ENCODE measurements at regions not wholly inside any gene's neighbourhood (a gene's known extent, or its start where the extent isn't known, plus 50 kb on each side); places are given as distances from the start of the nearest gene placed in this dataset.

- no peak for TF ChIP-seq ZNF441 (CRISPR knock-in tag; IDR thresholded peaks at IDR 0.05; ENCODE audit: borderline replicate concordance)
- no peak for TF ChIP-seq ZNF10 (CRISPR knock-in tag; IDR thresholded peaks at IDR 0.05; ENCODE audit: borderline replicate concordance, low read depth)
These were observed 355.2 kb downstream of the PBX1 start (continued) for GRCh38 chr1:164914208-164914607.

GRCh38 chr1:164912290-164912689 lies 353.3 kb downstream of the PBX1 start:
- intact Hi-C loops (cut with micrococcal nuclease; ENCODE audit: unreplicated experiment) (no loop called here), in situ Hi-C loops (cut with HindIII; ENCODE audit: extremely low pct_ligation_motif_present, low pct_unique_long_range_greater_than_20kb) (no loop called here)
- TF ChIP-seq HOXD1 (CRISPR knock-in tag; IDR thresholded peaks at IDR 0.05): no peak
- H3K4me1 ChIP-seq (ENCODE audit: insufficient read depth, low read length): no peaks in the 10 kb centered on the region
- ATAC-seq (no peak), FAIRE-seq (no peak), DNase-seq (ENCODE audit: low spot score) (no peak)
- H3K27ac ChIP-seq (ENCODE audit: extremely low read length, insufficient read depth, low read length): no peak overlapping the region
- ChIA-PET POLR2A (no interaction called here), CTCF (ENCODE audit: low intra/inter-chr PET ratio, low total read pairs) (no interaction called here)
- 89% methylated on average over 3 of the region's 8 CpGs for WGBS (ENCODE audit: low lambda C conversion rate)
- no peaks in the 10 kb centered on the region for H3K27me3 ChIP-seq (ENCODE audit: control insufficient read depth in 1 of 2, insufficient read depth in 2 of 2, low read length in 2 of 2)
- H3K79me2 ChIP-seq (ENCODE audit: insufficient read depth, low read length): no peaks in the 10 kb centered on the region
- H2AFZ ChIP-seq (ENCODE audit: low read length): no peak overlapping the region
- no peaks in the 10 kb centered on the region for H3K9me3 ChIP-seq (ENCODE audit: low read length)
- H3K4me3 ChIP-seq (replicated peaks in 1 of 3; ENCODE audit: insufficient read depth in 1 of 3, low read depth in 2 of 3, low read length in 3 of 3): no peak overlapping the region
- no peaks in the 10 kb centered on the region for H4K20me1 ChIP-seq (ENCODE audit: insufficient read depth, low read length)
- no peaks in the 10 kb centered on the region for H3K36me3 ChIP-seq (replicated peaks in 1 of 2; ENCODE audit: control insufficient read depth in 1 of 2, insufficient read depth in 2 of 2, low read length in 2 of 2)
- no TSS peak for BruUV-seq (replicated peaks)
- H3K4me2 ChIP-seq (ENCODE audit: low read depth, low read length): no peak overlapping the region
- H3K9ac ChIP-seq (ENCODE audit: insufficient read depth, low read depth, low read length): no peak overlapping the region

- Histone ChIP-seq H3K36me3 (replicated peaks in 1 of 2; ENCODE audit: control insufficient read depth in 1 of 2, insufficient read depth in 2 of 2, low read length in 2 of 2) (no peaks in the 10 kb centered on the region), H4K20me1 (ENCODE audit: insufficient read depth, low read length) (no peaks in the 10 kb centered on the region), H3K4me3 (replicated peaks in 1 of 3; ENCODE audit: insufficient read depth in 1 of 3, low read depth in 2 of 3, low read length in 3 of 3) (no peak overlapping the region), H3K4me1 (ENCODE audit: insufficient read depth, low read length) (no peaks in the 10 kb centered on the region), H3K9ac (ENCODE audit: insufficient read depth, low read depth, low read length) (no peak overlapping the region), H3K79me2 (ENCODE audit: insufficient read depth, low read length) (no peaks in the 10 kb centered on the region), H3K4me2 (ENCODE audit: low read depth, low read length) (no peak overlapping the region), H2AFZ (ENCODE audit: low read length) (no peak overlapping the region), H3K27me3 (ENCODE audit: control insufficient read depth in 1 of 2, insufficient read depth in 2 of 2, low read length in 2 of 2) (no peaks in the 10 kb centered on the region), H3K9me3 (ENCODE audit: low read length) (no peaks in the 10 kb centered on the region), H3K27ac (ENCODE audit: extremely low read length, insufficient read depth, low read length) (no peak overlapping the region)
- CTCF ChIA-PET (ENCODE audit: low intra/inter-chr PET ratio, low total read pairs): no interaction called here
- in situ Hi-C loops (cut with HindIII; ENCODE audit: extremely low pct_ligation_motif_present, low pct_unique_long_range_greater_than_20kb): no loop called here
- DNase-seq (ENCODE audit: low spot score) (no peak), FAIRE-seq (no peak), ATAC-seq (no peak)
- intact Hi-C loops (cut with micrococcal nuclease; ENCODE audit: unreplicated experiment): no loop called here
- WGBS (ENCODE audit: low lambda C conversion rate): 1% methylated on average over 2 of the region's 2 CpGs
- POLR2A ChIA-PET: no interaction called here
- BruUV-seq (replicated peaks): no TSS peak
- TF ChIP-seq RFX5 (IDR thresholded peaks at IDR 0.05; ENCODE audit: low read depth, low read length): no peak
- no peak for TF ChIP-seq ARID5B (CRISPR knock-in tag; IDR thresholded peaks at IDR 0.05)
- no peak for TF ChIP-seq KAT2B (IDR thresholded peaks at IDR 0.05; ENCODE audit: borderline replicate concordance, low read depth, low read length)
- no peak for TF ChIP-seq UBTF (CRISPR knock-in tag; IDR thresholded peaks at IDR 0.05)
- TF ChIP-seq GLMP (CRISPR knock-in tag; IDR thresholded peaks at IDR 0.05; ENCODE audit: borderline replicate concordance): no peak
- TF ChIP-seq PAX8 (CRISPR knock-in tag; IDR thresholded peaks at IDR 0.05; ENCODE audit: borderline replicate concordance): no peak
- TF ChIP-seq TBX2 (CRISPR knock-in tag; IDR thresholded peaks at IDR 0.05; ENCODE audit: borderline replicate concordance): no peak
- TF ChIP-seq RELA (CRISPR knock-in tag; IDR thresholded peaks at IDR 0.05): no peak
These were observed 351.7 kb downstream of the PBX1 start for GRCh38 chr1:164910671-164911070.
